ENCODE measurements at regions not wholly inside any gene's neighbourhood (a gene's known extent, or its start where the extent isn't known, plus 50 kb on each side); places are given as distances from the start of the nearest gene placed in this dataset.

GRCh38 chr3:67202053-67202452 lies 203.9 kb downstream of the KBTBD8 start (continued):
- TF ChIP-seq CTCF (IDR thresholded peaks at IDR 0.05; ENCODE audit: low read depth, low read length, missing input control) (no peak), ATF3 (IDR thresholded peaks at IDR 0.05) (no peak), RAD21 (IDR thresholded peaks at IDR 0.05) (no peak)

DNA sequence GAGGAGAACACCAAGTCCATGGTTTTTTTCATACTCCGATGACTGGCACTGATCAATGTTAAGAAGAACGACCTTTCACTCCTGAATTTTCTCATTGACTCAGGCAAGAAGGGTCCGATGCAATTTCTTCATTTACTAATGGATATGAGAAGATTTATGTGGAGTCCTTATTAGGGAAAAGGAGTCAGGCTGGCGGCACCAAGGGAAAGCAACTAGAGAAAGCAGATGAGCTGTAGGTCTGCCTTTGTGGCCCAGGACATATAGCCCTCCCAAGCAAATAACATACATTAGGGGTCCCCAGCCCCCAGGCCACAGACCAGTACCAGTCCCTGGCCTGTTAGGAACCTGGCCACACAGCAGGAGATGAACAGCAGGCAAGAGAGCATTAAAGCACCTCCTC lies 206.8 kb downstream of the KBTBD8 start:
- no peak for TF ChIP-seq FOXA2 (IDR thresholded peaks at IDR 0.05)
- TF ChIP-seq, protein P1, sequence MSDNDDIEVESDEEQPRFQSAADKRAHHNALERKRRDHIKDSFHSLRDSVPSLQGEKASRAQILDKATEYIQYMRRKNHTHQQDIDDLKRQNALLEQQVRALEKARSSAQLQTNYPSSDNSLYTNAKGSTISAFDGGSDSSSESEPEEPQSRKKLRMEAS (IDR thresholded peaks at IDR 0.05), result no peak
- no peak for TF ChIP-seq ZBTB33 (IDR thresholded peaks at IDR 0.05)
- TF ChIP-seq SP1 (IDR thresholded peaks at IDR 0.05), result no peak
- no peak for TF ChIP-seq RXRA (IDR thresholded peaks at IDR 0.05)
- no peak for TF ChIP-seq TAF1 (conservative IDR thresholded peaks at IDR 0.05)
- no peak for TF ChIP-seq YY1 (IDR thresholded peaks at IDR 0.05)
- TF ChIP-seq JUND (IDR thresholded peaks at IDR 0.05), result no peak
- no peaks in the 10 kb centered on the region for H3K27me3 ChIP-seq (ENCODE audit: control insufficient read depth in 4 of 4, insufficient read depth in 4 of 4, low read length in 3 of 4)
- no peaks in the 10 kb centered on the region for H3K4me1 ChIP-seq (ENCODE audit: control insufficient read depth in 4 of 4, insufficient read depth in 4 of 4, low read length in 3 of 4)
- H3K36me3 ChIP-seq (ENCODE audit: control insufficient read depth in 4 of 4, insufficient read depth in 3 of 4, low read depth in 1 of 4, low read length in 3 of 4), result no peaks in the 10 kb centered on the region
- DNase-seq (ENCODE audit: low spot score), result no peak
- no peaks in the 10 kb centered on the region for H3K9me3 ChIP-seq (ENCODE audit: control insufficient read depth in 4 of 4, low read length in 3 of 4)
- WGBS, result 91% methylated on average over 4 of the region's 4 CpGs
- no peak overlapping the region for H3K4me3 ChIP-seq (ENCODE audit: low read depth in 1 of 3, low read length in 3 of 3)
- no peak overlapping the region for H3K27ac ChIP-seq (ENCODE audit: low read depth in 1 of 2, low read length in 2 of 2)
- no peak overlapping the region for H3K9ac ChIP-seq (ENCODE audit: low read depth in 1 of 2, low read length in 2 of 2)

GRCh38 chr3:67215690-67216089 lies 217.6 kb downstream of the KBTBD8 start:
- H3K9ac ChIP-seq (ENCODE audit: low read depth in 1 of 2, low read length in 2 of 2), result no peak overlapping the region
- TF ChIP-seq ATF3 (IDR thresholded peaks at IDR 0.05) (no peak), FOXA2 (IDR thresholded peaks at IDR 0.05) (no peak), CTCF (IDR thresholded peaks at IDR 0.05; ENCODE audit: low read depth, low read length, missing input control) (no peak), JUND (IDR thresholded peaks at IDR 0.05) (no peak), REST (IDR thresholded peaks at IDR 0.05) (no peak), SP1 (IDR thresholded peaks at IDR 0.05) (no peak), HNF4A (conservative IDR thresholded peaks at IDR 0.05) (no peak), GABPA (IDR thresholded peaks at IDR 0.05 in 1 of 2, conservative IDR thresholded peaks at IDR 0.05 in 1 of 2) (no peak), YY1 (IDR thresholded peaks at IDR 0.05) (no peak), HNF4G (IDR thresholded peaks at IDR 0.05) (no peak), TAF1 (conservative IDR thresholded peaks at IDR 0.05) (no peak), ZBTB33 (IDR thresholded peaks at IDR 0.05) (no peak), RAD21 (IDR thresholded peaks at IDR 0.05) (no peak)
- TF ChIP-seq, protein P1 (IDR thresholded peaks at IDR 0.05), result no peak

More at GRCh38 chr3:67215690-67216089, 217.6 kb downstream of the KBTBD8 start:
- Histone ChIP-seq H3K4me1 (ENCODE audit: control insufficient read depth in 4 of 4, insufficient read depth in 4 of 4, low read length in 3 of 4) (no peaks in the 10 kb centered on the region), H3K27me3 (ENCODE audit: control insufficient read depth in 4 of 4, insufficient read depth in 4 of 4, low read length in 3 of 4) (no peaks in the 10 kb centered on the region), H3K36me3 (ENCODE audit: control insufficient read depth in 4 of 4, insufficient read depth in 3 of 4, low read depth in 1 of 4, low read length in 3 of 4) (no peaks in the 10 kb centered on the region), H3K9me3 (ENCODE audit: control insufficient read depth in 4 of 4, low read length in 3 of 4) (no peaks in the 10 kb centered on the region), H3K27ac (ENCODE audit: low read depth in 1 of 2, low read length in 2 of 2) (no peak overlapping the region), H3K4me3 (ENCODE audit: low read depth in 1 of 3, low read length in 3 of 3) (no peak overlapping the region)
- DNase-seq (ENCODE audit: low spot score), result no peak
